ENCODE measurements at regions not wholly inside any gene's neighbourhood (a gene's known extent, or its start where the extent isn't known, plus 50 kb on each side); places are given as distances from the start of the nearest gene placed in this dataset.
"Not testable (repeated sequence)": the region's sequence is repeated elsewhere in the genome, so short reads cannot be mapped to it uniquely, and the experiment has no call there.

DNA sequence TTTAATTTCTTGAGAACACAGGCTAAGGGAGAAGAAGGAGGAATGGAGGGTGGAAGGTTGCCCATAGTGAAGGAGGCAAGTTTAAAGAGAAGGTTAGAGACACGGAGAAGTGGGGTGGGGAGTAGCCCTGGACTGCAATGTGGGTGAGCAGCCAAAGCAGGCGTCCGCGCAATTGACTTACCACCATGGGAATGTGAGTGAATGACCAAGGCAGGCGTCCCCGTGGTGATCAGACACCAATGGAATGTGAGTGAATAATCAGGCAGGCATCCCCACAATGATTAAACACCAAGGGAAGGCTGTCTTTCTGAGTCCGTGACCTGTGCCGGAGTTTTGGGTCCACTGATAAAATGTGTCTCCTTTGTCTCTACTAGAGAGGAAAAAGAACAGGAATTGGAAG is 1223.1 kb downstream of the ARAP2 start:
- H3K4me3 ChIP-seq (ENCODE audit: extremely low read depth, insufficient read depth, low read length, poor library complexity, severe bottlenecking); H3K9me3 ChIP-seq (ENCODE audit: control insufficient read depth, low read length); H3K36me3 ChIP-seq (ENCODE audit: control insufficient read depth, insufficient read depth, low read length); H3K4me1 ChIP-seq (ENCODE audit: control insufficient read depth, insufficient read depth, low read length, poor library complexity, severe bottlenecking): not testable (repeated sequence)
- WGBS, 2 experiments (ENCODE audit: insufficient coverage in 2 of 2) = 86 to 98% methylated on average over 6 of the region's 8 CpGs
- H3K27ac ChIP-seq (ENCODE audit: low read depth, low read length, severe bottlenecking) = peak overlapping the region; percentile 67

DNA sequence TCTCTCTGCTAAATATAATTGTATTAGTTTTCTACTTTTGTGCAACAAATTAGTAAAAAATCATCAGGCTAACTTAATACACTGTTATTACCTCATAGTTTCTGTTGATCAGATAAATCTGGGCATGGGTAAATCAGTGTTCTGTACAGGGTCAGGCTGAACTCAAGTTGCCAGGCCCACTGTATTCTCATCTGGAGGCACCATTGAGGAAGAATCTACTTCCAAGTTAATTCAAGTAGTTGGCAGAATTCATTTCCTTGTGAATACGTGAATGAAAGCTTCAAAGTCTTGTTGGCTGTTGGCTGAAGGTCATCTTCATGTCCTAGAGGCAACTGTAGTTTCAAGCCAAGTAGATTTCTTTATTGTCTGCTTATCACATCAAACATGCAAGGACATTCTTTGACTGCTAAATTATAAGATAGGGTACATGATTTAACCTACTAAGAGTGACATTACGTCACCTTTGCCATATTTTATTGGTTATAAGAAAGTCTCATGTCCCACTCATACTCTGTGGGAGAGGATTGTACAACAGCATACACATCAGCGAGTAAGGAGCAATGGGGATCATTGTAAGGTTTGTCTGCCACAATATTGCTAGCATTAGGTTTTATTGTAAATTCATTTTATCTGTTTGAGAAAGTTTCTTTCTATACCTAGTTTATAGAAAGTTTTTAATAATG is 1219.0 kb downstream of the ARAP2 start:
- Histone ChIP-seq H3K36me3 (ENCODE audit: control insufficient read depth, insufficient read depth, low read length) (no peaks in the 10 kb centered on the region), H3K9me3 (ENCODE audit: control insufficient read depth, low read length) (no peaks in the 10 kb centered on the region), H3K4me3 (ENCODE audit: extremely low read depth, insufficient read depth, low read length, poor library complexity, severe bottlenecking) (no peak overlapping the region), H3K27ac (ENCODE audit: low read depth, low read length, severe bottlenecking) (no peak overlapping the region), H3K4me1 (ENCODE audit: control insufficient read depth, insufficient read depth, low read length, poor library complexity, severe bottlenecking) (peaks cover 3% of the 10 kb centered on the region)
- no CpG with 5 or more reads among the region's 3 CpGs for WGBS, 2 experiments (ENCODE audit: insufficient coverage in 2 of 2)

DNA sequence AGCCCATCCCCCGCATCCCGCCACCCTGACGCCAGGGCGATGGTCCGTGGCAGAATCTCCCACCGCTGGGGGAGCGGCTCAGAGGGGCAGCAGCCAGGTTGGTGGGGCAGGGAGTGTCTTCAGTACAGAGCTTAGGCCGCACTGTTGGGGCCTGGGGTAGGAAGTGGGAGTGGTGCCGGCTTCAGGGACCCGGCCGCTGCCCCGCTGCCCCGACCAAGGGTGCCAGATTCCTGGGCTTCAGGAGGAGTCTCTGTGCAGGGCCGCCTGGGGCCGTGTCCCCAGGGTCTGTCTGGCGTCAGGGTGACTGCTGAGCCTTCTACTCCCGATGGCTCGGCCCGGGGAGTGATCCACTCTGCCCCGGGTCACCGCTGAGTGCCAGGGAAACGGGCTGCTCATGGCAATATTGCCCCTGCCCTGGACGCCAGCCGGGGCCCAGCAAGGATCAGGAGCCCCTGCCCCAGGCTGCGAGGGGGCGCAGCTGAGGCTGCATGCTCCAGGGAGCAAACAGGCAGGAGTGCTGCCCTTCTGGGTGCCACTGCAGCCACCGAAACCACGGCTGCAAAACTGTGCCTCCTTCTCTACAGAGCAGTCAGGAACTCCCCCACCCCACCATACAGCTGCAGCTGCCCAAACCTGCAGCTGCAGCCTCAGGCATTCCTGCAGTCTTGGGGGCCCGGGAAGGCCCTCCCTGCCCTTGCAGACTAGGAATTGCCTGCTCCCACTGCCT is 1206.1 kb downstream of the ARAP2 start:
- no peaks in the 10 kb centered on the region for H3K9me3 ChIP-seq (ENCODE audit: control insufficient read depth, low read length)
- no peak overlapping the region for H3K4me3 ChIP-seq (ENCODE audit: extremely low read depth, insufficient read depth, low read length, poor library complexity, severe bottlenecking)
- WGBS, 2 experiments (ENCODE audit: insufficient coverage in 2 of 2) = 96 to 98% methylated on average over 19 to 21 of the region's 29 CpGs
- H3K36me3 ChIP-seq (ENCODE audit: control insufficient read depth, insufficient read depth, low read length) = no peaks in the 10 kb centered on the region
- no peak overlapping the region for H3K27ac ChIP-seq (ENCODE audit: low read depth, low read length, severe bottlenecking)
- no peaks in the 10 kb centered on the region for H3K4me1 ChIP-seq (ENCODE audit: control insufficient read depth, insufficient read depth, low read length, poor library complexity, severe bottlenecking)

DNA sequence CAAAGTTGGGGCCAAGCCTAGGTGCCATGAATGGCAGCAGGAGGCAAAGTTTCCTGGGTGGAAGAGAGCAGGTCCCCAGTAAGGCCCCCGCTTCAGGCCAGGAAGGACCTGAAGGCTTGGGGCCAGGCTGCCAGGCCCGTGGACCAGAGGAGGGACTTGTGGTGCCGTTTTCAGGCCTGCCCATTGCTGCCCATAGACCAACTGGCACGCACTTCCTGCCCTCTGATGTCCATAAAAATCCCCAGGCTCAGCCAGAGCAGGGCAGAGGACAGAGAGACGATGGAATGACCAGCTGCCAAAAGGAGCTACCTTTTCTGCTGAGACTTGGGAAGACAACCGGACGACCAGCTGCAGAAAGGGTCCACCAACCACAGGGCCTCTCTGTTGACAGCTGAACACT is 1205.5 kb downstream of the ARAP2 start:
- Histone ChIP-seq H3K9me3 (ENCODE audit: control insufficient read depth, low read length) (no peaks in the 10 kb centered on the region), H3K36me3 (ENCODE audit: control insufficient read depth, insufficient read depth, low read length) (no peaks in the 10 kb centered on the region), H3K4me3 (ENCODE audit: extremely low read depth, insufficient read depth, low read length, poor library complexity, severe bottlenecking) (no peak overlapping the region), H3K4me1 (ENCODE audit: control insufficient read depth, insufficient read depth, low read length, poor library complexity, severe bottlenecking) (no peaks in the 10 kb centered on the region), H3K27ac (ENCODE audit: low read depth, low read length, severe bottlenecking) (no peak overlapping the region)
- 89 to 97% methylated on average over 7 of the region's 7 CpGs for WGBS, 2 experiments (ENCODE audit: insufficient coverage in 2 of 2)

DNA sequence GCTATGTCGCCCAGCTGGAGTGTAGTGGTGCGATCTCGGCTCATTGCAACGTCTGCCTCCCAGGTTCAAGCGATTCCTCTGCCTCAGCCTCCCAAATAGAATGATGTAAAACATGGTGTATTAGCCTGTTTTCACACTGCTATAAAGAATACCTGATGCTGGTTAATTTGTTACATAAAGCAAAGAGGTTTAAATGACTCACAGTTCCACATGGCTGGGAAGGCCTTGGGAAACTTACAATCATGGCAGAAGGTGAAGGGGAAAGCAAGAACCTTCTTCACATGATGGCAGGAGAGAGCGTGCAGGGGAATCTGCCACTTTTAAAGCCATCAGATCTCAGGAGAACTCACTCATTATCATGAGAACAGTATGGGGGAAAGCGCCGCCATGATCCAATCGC is 1191.8 kb downstream of the ARAP2 start:
- WGBS, 2 experiments (ENCODE audit: insufficient coverage in 2 of 2) = no CpG with 5 or more reads among the region's 9 CpGs
- Histone ChIP-seq H3K36me3 (ENCODE audit: control insufficient read depth, insufficient read depth, low read length) (no peaks in the 10 kb centered on the region), H3K4me1 (ENCODE audit: control insufficient read depth, insufficient read depth, low read length, poor library complexity, severe bottlenecking) (no peaks in the 10 kb centered on the region), H3K4me3 (ENCODE audit: extremely low read depth, insufficient read depth, low read length, poor library complexity, severe bottlenecking) (no peak overlapping the region), H3K27ac (ENCODE audit: low read depth, low read length, severe bottlenecking) (no peak overlapping the region), H3K9me3 (ENCODE audit: control insufficient read depth, low read length) (no peaks in the 10 kb centered on the region)

DNA sequence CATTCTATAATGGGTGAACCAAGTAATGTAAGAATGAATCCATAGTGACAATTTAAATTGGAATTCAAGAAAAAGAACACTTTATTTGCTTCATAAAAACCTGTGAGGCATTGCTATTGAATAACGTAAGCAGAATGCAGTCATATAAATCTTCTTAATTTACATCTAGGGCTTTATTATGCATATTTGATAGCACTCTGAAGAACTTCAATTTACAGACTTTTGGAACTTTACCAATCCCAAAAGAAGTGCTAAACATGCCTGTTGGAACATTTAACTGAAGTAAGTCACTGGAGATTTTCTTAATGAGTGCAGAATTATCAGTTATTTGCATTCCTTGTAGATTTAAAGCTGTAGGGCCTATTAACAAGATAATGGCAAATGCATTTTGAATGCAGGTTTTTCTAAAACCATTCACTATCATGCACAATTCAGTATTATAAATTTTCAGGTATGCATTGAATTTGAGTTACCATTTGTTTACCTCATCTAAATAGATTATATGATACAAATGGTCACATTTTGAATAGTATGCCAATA is 1181.2 kb downstream of the ARAP2 start:
- no peak overlapping the region for H3K4me3 ChIP-seq (ENCODE audit: extremely low read depth, insufficient read depth, low read length, poor library complexity, severe bottlenecking)
- WGBS, 2 experiments (ENCODE audit: insufficient coverage in 2 of 2) = no CpG with 5 or more reads among the region's 1 CpG

DNA sequence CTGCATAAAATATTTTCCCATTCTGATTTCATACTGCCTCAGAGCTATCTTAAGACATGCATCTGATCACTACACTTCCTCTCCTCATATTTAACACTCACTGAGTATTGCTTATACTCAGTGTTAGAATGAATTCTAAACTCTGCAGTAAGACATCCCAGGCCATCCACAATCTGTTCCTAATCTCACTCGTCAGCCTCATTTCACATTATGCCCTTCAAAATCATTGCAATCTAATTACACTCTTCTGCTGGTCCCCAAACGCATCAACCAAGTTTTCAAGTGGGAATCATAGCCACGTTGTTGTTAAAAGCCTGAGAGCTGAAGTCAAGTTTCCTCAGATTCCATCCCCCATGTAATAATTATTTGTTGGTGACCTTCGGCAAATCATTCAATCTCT is 1177.9 kb downstream of the ARAP2 start:
- H3K9me3 ChIP-seq (ENCODE audit: control insufficient read depth, low read length) = no peaks in the 10 kb centered on the region
- no peak overlapping the region for H3K4me3 ChIP-seq (ENCODE audit: extremely low read depth, insufficient read depth, low read length, poor library complexity, severe bottlenecking)
- no peaks in the 10 kb centered on the region for H3K36me3 ChIP-seq (ENCODE audit: control insufficient read depth, insufficient read depth, low read length)
- H3K27ac ChIP-seq (ENCODE audit: low read depth, low read length, severe bottlenecking) = no peak overlapping the region
- no peaks in the 10 kb centered on the region for H3K4me1 ChIP-seq (ENCODE audit: control insufficient read depth, insufficient read depth, low read length, poor library complexity, severe bottlenecking)
- WGBS, 2 experiments (ENCODE audit: insufficient coverage in 2 of 2) = 83 to 94% methylated on average over 1 to 2 of the region's 4 CpGs

More for the DNA sequence above, 1181.2 kb downstream of the ARAP2 start:
- Histone ChIP-seq H3K9me3 (ENCODE audit: control insufficient read depth, low read length) (no peaks in the 10 kb centered on the region), H3K36me3 (ENCODE audit: control insufficient read depth, insufficient read depth, low read length) (no peaks in the 10 kb centered on the region), H3K27ac (ENCODE audit: low read depth, low read length, severe bottlenecking) (no peak overlapping the region), H3K4me1 (ENCODE audit: control insufficient read depth, insufficient read depth, low read length, poor library complexity, severe bottlenecking) (no peaks in the 10 kb centered on the region)

DNA sequence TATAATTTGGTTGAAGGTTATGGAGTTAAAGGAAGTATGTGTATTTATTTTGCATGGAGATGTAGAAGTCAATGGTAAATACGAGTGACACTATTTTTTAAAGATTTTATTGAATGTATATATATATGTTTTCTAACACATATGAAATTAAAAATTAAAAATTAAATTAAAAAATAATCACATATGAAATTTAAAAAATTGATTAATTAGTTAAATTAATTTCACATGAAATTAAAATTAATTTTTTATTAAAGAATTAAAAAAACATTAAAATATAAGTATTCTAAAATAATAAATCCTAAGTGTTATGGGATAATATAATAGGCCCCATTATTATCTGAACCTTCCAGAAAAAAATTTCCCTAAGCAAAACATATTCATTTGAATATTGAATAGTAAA is 1163.5 kb downstream of the ARAP2 start:
- no CpG with 5 or more reads among the region's 1 CpG for WGBS, 2 experiments (ENCODE audit: insufficient coverage in 2 of 2)
- H3K27ac ChIP-seq (ENCODE audit: low read depth, low read length, severe bottlenecking) = no peak overlapping the region
- no peaks in the 10 kb centered on the region for H3K36me3 ChIP-seq (ENCODE audit: control insufficient read depth, insufficient read depth, low read length)
- H3K4me3 ChIP-seq (ENCODE audit: extremely low read depth, insufficient read depth, low read length, poor library complexity, severe bottlenecking) = no peak overlapping the region
- H3K9me3 ChIP-seq (ENCODE audit: control insufficient read depth, low read length) = no peaks in the 10 kb centered on the region
- no peaks in the 10 kb centered on the region for H3K4me1 ChIP-seq (ENCODE audit: control insufficient read depth, insufficient read depth, low read length, poor library complexity, severe bottlenecking)

DNA sequence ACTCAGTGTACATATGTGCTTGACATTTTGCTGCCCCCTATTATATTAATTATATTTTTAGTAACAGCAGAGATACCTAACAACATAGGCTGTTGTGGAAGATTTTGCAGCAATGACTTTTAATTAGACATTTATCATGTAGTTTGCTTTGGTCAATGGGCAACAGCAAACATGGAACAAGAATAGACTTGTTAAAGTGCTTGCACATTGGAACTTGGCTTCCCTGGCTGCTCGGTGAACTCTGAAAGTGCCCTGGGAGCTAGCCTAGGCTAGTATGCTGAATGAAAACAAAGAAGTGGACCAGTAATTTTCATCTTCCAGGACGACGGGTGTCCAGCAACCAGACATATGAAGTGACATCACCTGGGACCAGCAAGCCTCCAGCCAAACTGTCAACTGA is 1157.1 kb downstream of the ARAP2 start:
- Histone ChIP-seq H3K27ac (ENCODE audit: low read depth, low read length, severe bottlenecking) (no peak overlapping the region), H3K4me3 (ENCODE audit: extremely low read depth, insufficient read depth, low read length, poor library complexity, severe bottlenecking) (no peak overlapping the region), H3K9me3 (ENCODE audit: control insufficient read depth, low read length) (no peaks in the 10 kb centered on the region), H3K36me3 (ENCODE audit: control insufficient read depth, insufficient read depth, low read length) (no peaks in the 10 kb centered on the region), H3K4me1 (ENCODE audit: control insufficient read depth, insufficient read depth, low read length, poor library complexity, severe bottlenecking) (no peaks in the 10 kb centered on the region)
- WGBS, 2 experiments (ENCODE audit: insufficient coverage in 2 of 2) = 92 to 100% methylated on average over 1 of the region's 3 CpGs

DNA sequence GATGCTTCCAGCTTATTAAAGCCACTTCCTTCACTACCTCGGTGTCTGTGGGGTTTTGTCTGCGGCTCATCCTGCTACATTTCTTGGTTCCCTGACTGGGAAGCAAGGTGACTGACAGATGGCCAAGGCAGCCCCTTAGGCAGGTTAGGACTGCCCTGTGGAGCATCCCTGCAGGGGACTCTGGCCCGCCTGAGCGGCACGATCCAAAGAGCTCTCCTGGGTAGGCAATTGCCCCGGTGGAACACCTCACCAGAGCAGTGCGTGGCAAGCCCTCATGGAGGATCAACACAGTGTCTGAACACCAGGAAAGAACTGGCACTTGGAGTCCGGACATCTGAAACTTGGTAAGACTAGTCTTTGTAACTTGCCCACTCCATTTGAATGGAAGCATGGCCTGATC is 1143.4 kb downstream of the ARAP2 start:
- Histone ChIP-seq H3K4me1 (ENCODE audit: control insufficient read depth, insufficient read depth, low read length, poor library complexity, severe bottlenecking) (no peaks in the 10 kb centered on the region), H3K36me3 (ENCODE audit: control insufficient read depth, insufficient read depth, low read length) (no peaks in the 10 kb centered on the region), H3K9me3 (ENCODE audit: control insufficient read depth, low read length) (no peaks in the 10 kb centered on the region), H3K27ac (ENCODE audit: low read depth, low read length, severe bottlenecking) (no peak overlapping the region), H3K4me3 (ENCODE audit: extremely low read depth, insufficient read depth, low read length, poor library complexity, severe bottlenecking) (no peak overlapping the region)
- 93 to 99% methylated on average over 6 to 8 of the region's 8 CpGs for WGBS, 2 experiments (ENCODE audit: insufficient coverage in 2 of 2)

DNA sequence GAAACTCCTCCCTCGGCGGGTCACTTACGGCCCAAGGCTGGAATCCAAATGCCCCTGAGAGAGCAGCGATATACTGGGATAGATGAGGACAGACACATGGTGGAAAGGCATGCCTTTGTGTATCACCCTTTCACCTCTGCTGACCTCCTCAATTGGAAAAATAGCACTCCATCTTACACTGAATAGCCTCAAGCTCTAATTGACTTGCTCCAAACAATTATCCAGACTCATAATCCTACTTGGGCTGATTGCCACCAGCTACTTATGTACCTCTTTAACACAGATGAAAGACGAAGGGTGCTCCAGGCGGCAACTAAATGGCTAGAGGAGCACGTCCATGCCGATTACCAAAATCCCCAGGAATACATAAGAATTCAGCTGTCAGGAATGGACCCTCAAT is 1142.2 kb downstream of the ARAP2 start:
- no peaks in the 10 kb centered on the region for H3K4me1 ChIP-seq (ENCODE audit: control insufficient read depth, insufficient read depth, low read length, poor library complexity, severe bottlenecking)
- no peaks in the 10 kb centered on the region for H3K36me3 ChIP-seq (ENCODE audit: control insufficient read depth, insufficient read depth, low read length)
- no peak overlapping the region for H3K4me3 ChIP-seq (ENCODE audit: extremely low read depth, insufficient read depth, low read length, poor library complexity, severe bottlenecking)
- no peaks in the 10 kb centered on the region for H3K9me3 ChIP-seq (ENCODE audit: control insufficient read depth, low read length)
- WGBS, 2 experiments (ENCODE audit: insufficient coverage in 2 of 2) = 90 to 96% methylated on average over 4 to 5 of the region's 8 CpGs
- H3K27ac ChIP-seq (ENCODE audit: low read depth, low read length, severe bottlenecking) = no peak overlapping the region

Data from mesodermal cell (in vitro differentiated cells).